VCaP (cell line): ENCODE measurements at regions not wholly inside any gene's neighbourhood (a gene's known extent, or its start where the extent isn't known, plus 50 kb on each side); places are given as distances from the start of the nearest gene placed in this dataset.
A peak's percentile ranks its signal among the peaks of the same experiment; 100 is the strongest.

ENCODE experiments used
- H3K27ac ChIP-seq: fragments of 450-650 bp; 2 replicates; pipeline ENCODE4 v1.5.1; 2017
- TF ChIP-seq, protein P1 (sequence below): fragments of 450-650 bp; conservative IDR thresholded peaks from 2 replicates; pipeline ENCODE4 v1.5.1; 2017; ENCODE audit warnings: mild to moderate bottlenecking, moderate library complexity

DNA sequence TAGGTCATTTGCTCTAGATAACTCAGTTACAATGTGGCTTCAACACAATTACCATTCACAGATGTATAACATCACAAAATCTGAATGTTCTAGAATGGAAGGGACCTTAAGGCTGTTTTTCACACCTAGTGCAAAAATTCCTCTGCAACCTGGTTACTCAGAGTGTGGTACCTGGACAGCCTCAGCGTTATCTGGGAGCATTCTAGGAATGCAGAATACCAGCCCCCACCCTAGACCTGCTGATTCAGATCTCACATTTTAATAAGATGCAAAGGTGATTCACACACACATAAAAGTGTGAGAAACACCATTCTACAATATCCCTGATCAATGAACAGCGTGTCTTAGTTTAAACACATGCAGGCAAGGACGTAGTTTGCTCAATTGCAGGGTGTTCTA, 233.1 kb downstream of the TDRD15 start:
- no peak overlapping the region for H3K27ac ChIP-seq
- TF ChIP-seq, protein P1, sequence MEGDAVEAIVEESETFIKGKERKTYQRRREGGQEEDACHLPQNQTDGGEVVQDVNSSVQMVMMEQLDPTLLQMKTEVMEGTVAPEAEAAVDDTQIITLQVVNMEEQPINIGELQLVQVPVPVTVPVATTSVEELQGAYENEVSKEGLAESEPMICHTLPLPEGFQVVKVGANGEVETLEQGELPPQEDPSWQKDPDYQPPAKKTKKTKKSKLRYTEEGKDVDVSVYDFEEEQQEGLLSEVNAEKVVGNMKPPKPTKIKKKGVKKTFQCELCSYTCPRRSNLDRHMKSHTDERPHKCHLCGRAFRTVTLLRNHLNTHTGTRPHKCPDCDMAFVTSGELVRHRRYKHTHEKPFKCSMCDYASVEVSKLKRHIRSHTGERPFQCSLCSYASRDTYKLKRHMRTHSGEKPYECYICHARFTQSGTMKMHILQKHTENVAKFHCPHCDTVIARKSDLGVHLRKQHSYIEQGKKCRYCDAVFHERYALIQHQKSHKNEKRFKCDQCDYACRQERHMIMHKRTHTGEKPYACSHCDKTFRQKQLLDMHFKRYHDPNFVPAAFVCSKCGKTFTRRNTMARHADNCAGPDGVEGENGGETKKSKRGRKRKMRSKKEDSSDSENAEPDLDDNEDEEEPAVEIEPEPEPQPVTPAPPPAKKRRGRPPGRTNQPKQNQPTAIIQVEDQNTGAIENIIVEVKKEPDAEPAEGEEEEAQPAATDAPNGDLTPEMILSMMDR, result no peak

DNA sequence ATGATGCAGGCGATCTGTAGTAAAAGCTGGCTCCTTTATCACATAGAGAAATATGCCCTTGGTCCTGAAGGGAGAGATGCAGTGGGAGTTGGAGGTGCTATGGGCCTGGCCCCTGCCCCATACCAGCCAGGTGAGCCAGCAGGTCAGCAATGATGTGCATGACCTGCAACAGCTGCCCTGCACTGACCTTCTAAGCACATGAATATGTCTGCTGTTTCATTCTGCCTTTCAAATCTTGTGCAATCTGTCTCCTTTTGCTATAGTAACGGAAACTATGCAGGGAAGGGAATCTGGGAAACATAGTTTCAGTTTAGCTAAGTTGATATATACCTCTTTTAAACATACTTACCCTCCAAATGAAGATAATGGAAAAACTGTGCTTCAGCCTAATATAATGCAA, 235.2 kb downstream of the TDRD15 start:
- TF ChIP-seq, protein P1, result no peak
- H3K27ac ChIP-seq, result no peak overlapping the region

GRCh38 chr2:21361384-21361783, 237.6 kb downstream of the TDRD15 start:
- TF ChIP-seq, protein P1, result no peak

DNA sequence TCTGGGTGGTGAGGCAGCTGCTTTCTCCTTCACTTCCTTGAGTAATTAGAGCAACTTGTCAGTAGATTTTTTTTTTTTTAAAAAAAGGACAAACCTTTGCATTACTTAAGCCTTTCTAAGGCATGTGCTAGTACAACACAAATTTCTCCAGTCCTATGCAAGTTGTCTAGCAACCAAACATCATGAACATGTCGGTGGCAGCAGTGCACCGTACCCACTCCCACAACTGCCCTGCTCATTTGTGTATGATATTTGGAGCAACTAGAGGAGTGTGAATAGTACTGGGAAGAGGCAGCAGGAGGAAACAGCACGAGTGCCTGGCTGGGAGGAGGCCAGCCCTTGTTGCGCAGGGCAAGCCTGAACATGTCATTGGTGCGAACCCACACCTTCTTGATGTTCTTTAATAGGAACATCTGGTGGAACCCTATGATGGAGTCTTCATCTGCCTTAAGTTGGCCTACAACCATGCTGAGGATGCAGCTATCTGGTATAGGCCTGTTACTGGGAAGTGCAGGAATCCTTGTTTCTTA, 238.3 kb downstream of the TDRD15 start:
- TF ChIP-seq, protein P1, result no peak
- H3K27ac ChIP-seq, result no peak overlapping the region

More at GRCh38 chr2:21361384-21361783, 237.6 kb downstream of the TDRD15 start:
- no peak overlapping the region for H3K27ac ChIP-seq

DNA sequence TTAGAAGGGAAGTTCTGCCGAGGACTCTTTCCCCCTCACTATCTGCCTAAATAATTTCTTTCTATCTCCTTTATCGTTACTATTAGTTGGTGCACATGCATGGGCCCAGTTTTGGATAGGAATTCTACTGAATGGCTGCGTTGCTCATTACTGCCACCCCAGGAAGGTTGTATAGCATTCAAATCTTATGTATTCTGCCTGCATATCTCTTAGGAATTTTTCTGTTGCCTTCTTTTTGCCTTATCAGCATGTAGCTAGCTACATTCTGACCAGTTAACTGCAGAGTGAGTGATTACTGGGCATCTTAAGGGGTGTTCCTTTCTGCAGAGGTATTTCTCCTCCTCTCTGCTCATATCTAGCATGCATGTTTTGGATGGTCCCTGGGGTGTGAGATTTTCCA, 239.6 kb downstream of the TDRD15 start:
- no peak overlapping the region for H3K27ac ChIP-seq
- TF ChIP-seq, protein P1, result peak; percentile 22; the same call in 1 of the 2 replicates

GRCh38 chr2:21367421-21367820, 243.7 kb downstream of the TDRD15 start:
- TF ChIP-seq, protein P1, result no peak

DNA sequence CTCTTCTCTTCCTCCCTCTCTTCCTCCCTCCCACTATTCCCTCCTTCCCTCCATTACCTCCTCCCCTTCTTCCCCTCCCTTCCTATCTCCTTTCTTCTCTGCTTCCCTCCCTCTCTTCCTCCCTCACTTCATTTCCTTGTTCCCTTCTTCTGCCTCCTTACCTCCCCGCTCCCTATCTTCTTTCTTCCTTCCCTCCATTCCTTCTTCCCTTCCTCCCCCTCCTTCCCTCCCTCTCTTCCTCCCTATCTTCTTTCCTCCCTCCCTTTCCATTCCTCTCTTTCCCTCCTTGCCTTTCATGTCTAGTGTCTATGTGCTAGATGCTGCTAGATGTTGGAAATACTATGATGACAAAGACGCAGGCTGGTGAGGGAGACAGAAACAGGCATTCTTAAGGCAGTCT, 246.0 kb downstream of the TDRD15 start:
- TF ChIP-seq, protein P1, result no peak
- H3K27ac ChIP-seq, result no peak overlapping the region

More at GRCh38 chr2:21367421-21367820, 243.7 kb downstream of the TDRD15 start:
- no peak overlapping the region for H3K27ac ChIP-seq
